ENCODE measurements at regions not wholly inside any gene's neighbourhood (a gene's known extent, or its start where the extent isn't known, plus 50 kb on each side); places are given as distances from the start of the nearest gene placed in this dataset.

- no peak for TF ChIP-seq CTCF (IDR thresholded peaks at IDR 0.05; ENCODE audit: low read depth, low read length)
- no peak overlapping the region for H3K4me3 ChIP-seq (ENCODE audit: low read depth, low read length)
Measured at GRCh38 chr6:104212977-104213668, 646.6 kb downstream of the HACE1 start.

DNA sequence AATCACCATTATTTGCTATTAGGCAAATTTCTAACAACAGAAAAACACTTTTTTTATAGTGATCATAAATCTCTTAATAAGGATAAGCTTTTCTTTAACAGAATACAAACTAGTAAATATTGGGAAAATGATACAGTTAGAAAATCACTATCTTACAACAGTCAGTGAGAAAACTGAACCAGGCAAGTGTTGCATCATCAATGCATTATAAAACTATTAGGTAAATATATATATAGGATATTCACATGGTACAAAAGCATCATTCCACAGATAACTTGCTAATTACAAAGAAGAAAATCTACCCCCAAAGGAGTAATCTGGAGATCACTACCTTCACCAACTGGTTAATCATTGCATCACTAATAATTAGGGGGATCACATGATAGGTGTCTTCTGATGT is 652.1 kb downstream of the HACE1 start:
- H3K4me3 ChIP-seq (ENCODE audit: low read depth, low read length): no peak overlapping the region
- TF ChIP-seq CTCF (IDR thresholded peaks at IDR 0.05; ENCODE audit: low read depth, low read length): no peak

DNA sequence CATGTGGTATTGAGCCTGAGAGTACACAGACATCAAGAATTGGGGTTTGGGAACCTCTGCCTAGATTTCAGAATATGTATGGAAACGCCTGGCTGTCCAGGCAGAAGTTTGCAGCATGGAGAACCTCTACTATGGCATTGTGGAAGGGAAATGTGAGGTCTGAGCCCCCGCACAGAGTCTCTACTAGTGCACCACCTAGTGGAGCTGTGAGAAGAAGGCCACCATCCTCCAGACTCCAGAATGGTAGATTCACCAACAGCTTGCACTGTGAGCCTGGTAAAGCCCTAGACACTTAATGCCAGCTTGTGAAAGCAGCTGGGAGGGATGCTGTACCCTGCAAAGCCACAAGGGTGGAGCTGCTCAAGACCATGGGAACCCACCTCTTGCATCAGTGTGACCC is 658.2 kb downstream of the HACE1 start:
- no peak for TF ChIP-seq CTCF (IDR thresholded peaks at IDR 0.05; ENCODE audit: low read depth, low read length)
- H3K4me3 ChIP-seq (ENCODE audit: low read depth, low read length): no peak overlapping the region

GRCh38 chr6:104187616-104188015 is 672.1 kb downstream of the HACE1 start:
- no peak overlapping the region for H3K4me3 ChIP-seq (ENCODE audit: low read depth, low read length)
- TF ChIP-seq CTCF (IDR thresholded peaks at IDR 0.05; ENCODE audit: low read depth, low read length): no peak

GRCh38 chr6:104186831-104187230 is 672.9 kb downstream of the HACE1 start:
- H3K4me3 ChIP-seq (ENCODE audit: low read depth, low read length): no peak overlapping the region
- no peak for TF ChIP-seq CTCF (IDR thresholded peaks at IDR 0.05; ENCODE audit: low read depth, low read length)

DNA sequence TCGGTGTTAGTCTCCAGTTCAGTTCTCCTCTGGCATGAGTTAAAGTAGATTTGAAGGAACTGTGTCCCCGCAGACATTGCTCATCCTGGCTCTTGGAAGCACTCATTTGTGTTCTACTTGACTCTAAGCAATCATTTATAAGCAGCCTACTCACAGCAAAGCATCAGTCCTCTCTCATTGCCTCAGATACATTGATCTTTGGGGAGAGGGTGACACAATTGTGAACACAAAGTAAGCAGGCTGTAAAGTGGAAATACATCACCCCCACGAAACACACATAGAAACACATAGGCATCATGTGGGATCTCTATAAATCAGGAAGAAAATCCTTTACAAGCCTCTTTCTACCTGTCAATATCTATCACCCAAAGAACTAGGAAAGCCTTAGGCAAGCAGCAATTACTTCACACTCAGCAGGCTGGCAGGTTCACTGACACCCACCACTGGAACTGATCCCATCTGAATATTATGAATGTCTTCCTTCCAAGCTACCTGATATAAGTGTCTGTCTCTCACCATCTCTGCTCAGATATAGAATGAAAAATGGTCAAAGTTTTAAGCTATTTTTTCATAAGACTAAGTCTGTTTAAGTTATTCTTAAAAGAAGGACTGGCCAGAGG is 675.8 kb downstream of the HACE1 start:
- TF ChIP-seq CTCF (IDR thresholded peaks at IDR 0.05; ENCODE audit: low read depth, low read length): no peak
- no peak overlapping the region for H3K4me3 ChIP-seq (ENCODE audit: low read depth, low read length)

DNA sequence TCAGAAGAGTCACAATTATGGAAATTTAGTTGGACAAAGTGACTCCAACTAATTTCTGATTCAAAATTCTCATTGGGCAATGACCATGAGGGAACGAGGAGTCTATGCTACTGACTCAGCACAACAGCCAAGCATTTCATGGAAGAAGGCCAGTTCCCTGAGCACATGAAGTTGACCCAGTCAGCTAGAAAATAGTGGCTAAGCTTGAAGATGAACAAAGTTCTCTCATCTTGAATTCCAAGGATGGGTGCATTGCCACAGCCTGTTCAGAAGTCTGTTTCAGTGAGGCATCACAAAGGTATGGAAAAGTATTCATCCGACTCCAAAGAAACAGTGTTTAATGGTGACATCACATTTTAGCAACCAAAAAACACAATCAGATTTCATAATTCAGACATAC is 676.9 kb downstream of the HACE1 start:
- no peak for TF ChIP-seq CTCF (IDR thresholded peaks at IDR 0.05; ENCODE audit: low read depth, low read length)
- no peak overlapping the region for H3K4me3 ChIP-seq (ENCODE audit: low read depth, low read length)
